ENCODE measurements at regions not wholly inside any gene's neighbourhood (a gene's known extent, or its start where the extent isn't known, plus 50 kb on each side); places are given as distances from the start of the nearest gene placed in this dataset.

DNA sequence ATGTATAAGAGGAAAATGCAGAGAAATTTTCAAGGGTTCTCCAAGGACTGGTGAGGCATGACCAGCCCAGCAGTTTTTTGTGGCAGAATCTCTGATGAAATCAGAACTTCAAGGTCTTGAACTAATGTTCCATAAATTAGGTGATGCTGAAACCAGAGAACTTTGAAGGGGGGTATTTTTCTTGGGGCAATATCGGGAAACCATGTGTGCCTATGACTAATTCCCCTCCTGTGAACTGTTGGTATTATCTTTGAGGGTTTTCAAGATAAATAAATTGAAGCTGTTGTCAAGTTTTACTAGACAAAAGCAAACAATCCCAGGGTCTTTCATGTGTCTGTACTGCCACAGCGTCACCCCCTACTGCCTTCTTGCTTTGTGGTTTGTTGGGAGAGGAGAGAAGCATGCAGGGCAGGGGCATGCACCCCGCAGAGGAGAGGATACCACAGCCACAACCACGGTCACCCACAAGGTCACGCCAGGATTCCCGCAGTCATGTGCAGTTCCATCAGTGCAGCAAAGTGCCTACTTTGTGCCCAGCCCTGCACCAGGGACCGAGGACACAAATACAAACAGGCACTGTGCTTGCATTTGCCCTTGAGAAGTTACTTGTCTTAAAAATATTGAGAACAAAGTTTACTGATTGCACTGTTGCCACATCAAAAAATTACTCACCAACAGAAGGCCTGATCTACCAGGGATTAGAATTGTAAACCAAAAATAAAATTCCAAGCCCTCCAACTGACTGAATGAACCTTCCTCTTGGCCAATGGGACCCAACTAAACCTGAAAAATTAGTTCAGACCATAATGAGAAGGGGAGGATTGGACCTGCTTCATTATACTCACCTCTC lies 413.3 kb upstream of the TRIB2 start:
- TF ChIP-seq SUZ12 (IDR thresholded peaks at IDR 0.05; ENCODE audit: extremely low read depth, insufficient read depth, insufficient read length) (no peak), YY1 (IDR thresholded peaks at IDR 0.05; ENCODE audit: insufficient read depth, insufficient read length) (no peak)
